ENCODE measurements at regions not wholly inside any gene's neighbourhood (a gene's known extent, or its start where the extent isn't known, plus 50 kb on each side); places are given as distances from the start of the nearest gene placed in this dataset.

DNA sequence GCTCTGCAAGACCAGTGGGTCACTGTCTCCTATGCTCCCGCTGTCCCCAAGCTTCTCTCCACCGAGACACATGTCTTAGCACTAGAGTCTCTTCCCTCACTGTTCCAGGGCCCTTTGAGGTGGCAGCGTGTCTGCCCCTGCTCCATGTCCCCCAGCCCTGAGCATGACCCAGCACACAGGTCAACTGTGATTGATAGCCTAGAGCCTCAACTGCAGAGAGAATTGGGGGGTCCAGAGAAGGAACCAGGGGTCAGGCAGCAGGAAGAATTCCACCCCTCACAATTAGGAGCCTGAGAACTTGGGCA is 54.6 kb upstream of the ODC1 start:
- no TSS peak for BruUV-seq (replicated peaks)
- Histone ChIP-seq H3K4me3 (ENCODE audit: low read depth, low read length) (no peak overlapping the region), H3K4me1 (0 out of 2 replicates have a peak, but pooled peaks cover 6% of the 10 kb centered on the region), H3K36me3 (ENCODE audit: control insufficient read depth, insufficient read depth, low read length) (no peaks in the 10 kb centered on the region), H3K27me3 (replicated peaks; ENCODE audit: control insufficient read depth, insufficient read depth, low read length) (no peaks in the 10 kb centered on the region), H3K9me3 (no peaks in the 10 kb centered on the region)
- POLR2A ChIA-PET, result no interaction called here
- CTCF ChIA-PET, result interaction anchor here (0.8 kb wide), 1 partner anchor 1127 kb away, joined by 9 read pairs; no protein-coding TSS in a partner anchor
- no peak for DNase-seq
- no peaks in the 10 kb centered on the region for H3K4me1 Mint-ChIP-seq (ENCODE audit: low read depth, unreplicated experiment)
- no peak overlapping the region for H3K27ac Mint-ChIP-seq (ENCODE audit: unreplicated experiment)
- intact Hi-C loops (cut with micrococcal nuclease; ENCODE audit: unreplicated experiment), result no loop called here
- no peaks in the 10 kb centered on the region for H3K9me3 Mint-ChIP-seq (ENCODE audit: unreplicated experiment)
- TF ChIP-seq, protein P1, sequence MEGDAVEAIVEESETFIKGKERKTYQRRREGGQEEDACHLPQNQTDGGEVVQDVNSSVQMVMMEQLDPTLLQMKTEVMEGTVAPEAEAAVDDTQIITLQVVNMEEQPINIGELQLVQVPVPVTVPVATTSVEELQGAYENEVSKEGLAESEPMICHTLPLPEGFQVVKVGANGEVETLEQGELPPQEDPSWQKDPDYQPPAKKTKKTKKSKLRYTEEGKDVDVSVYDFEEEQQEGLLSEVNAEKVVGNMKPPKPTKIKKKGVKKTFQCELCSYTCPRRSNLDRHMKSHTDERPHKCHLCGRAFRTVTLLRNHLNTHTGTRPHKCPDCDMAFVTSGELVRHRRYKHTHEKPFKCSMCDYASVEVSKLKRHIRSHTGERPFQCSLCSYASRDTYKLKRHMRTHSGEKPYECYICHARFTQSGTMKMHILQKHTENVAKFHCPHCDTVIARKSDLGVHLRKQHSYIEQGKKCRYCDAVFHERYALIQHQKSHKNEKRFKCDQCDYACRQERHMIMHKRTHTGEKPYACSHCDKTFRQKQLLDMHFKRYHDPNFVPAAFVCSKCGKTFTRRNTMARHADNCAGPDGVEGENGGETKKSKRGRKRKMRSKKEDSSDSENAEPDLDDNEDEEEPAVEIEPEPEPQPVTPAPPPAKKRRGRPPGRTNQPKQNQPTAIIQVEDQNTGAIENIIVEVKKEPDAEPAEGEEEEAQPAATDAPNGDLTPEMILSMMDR (IDR thresholded peaks at IDR 0.05; ENCODE audit: insufficient read depth in 1 of 2, low read depth in 1 of 2, low read length in 1 of 2, severe bottlenecking in 1 of 2, unreplicated experiment in 1 of 2), result no peak
- H3K27me3 Mint-ChIP-seq (ENCODE audit: insufficient read depth, unreplicated experiment), result no peaks in the 10 kb centered on the region
- no peaks in the 10 kb centered on the region for H3K36me3 Mint-ChIP-seq (ENCODE audit: insufficient read depth, unreplicated experiment)
- no peak overlapping the region for H3K4me3 Mint-ChIP-seq (ENCODE audit: unreplicated experiment)

DNA sequence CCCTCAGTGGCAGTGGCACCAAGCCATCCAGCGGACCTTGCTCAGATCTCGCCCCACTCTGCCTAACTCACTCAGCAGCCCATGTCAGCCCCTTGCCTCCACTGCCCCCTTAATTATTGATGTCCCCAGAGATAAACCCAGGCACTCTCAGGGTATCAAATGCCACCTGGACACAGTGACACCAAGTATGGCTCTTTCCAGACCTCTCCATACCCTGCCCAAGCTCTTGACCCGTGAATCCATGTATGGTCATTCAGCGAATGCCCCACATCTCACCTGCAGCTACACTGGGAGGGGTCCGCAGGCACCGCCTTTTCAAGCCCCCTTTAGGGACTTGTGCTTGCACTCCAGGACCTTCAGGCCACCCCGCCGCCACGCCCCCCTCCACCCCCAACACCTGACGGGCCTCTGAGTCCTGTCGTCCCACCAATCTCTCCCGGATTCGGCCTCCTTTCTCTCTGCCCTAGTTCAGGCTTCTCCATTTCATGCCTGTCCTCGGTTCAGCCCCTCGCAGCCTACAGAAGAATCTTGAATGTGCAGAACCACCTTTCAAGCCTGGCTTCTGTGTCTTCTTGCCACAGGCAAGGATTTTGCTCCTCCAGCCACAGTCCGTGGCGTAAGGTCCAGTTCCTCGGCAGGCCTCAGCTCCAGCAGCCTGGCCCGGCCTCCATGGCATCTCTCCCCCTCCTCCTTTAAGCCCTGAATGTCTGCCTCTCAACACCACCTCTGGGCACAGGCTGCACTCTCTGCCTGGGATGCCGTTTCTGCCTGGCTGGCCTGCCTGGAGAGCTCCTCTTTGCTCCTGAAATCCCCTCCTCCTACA is 54.1 kb upstream of the ODC1 start:
- no peak for DNase-seq
- Mint-ChIP-seq H3K4me3 (ENCODE audit: unreplicated experiment) (no peak overlapping the region), H3K9me3 (ENCODE audit: unreplicated experiment) (no peaks in the 10 kb centered on the region), H3K4me1 (ENCODE audit: low read depth, unreplicated experiment) (no peaks in the 10 kb centered on the region), H3K27me3 (ENCODE audit: insufficient read depth, unreplicated experiment) (no peaks in the 10 kb centered on the region), H3K36me3 (ENCODE audit: insufficient read depth, unreplicated experiment) (no peaks in the 10 kb centered on the region), H3K27ac (ENCODE audit: unreplicated experiment) (no peak overlapping the region)
- POLR2A ChIA-PET, result no interaction called here
- TF ChIP-seq, protein P1 (IDR thresholded peaks at IDR 0.05; ENCODE audit: insufficient read depth in 1 of 2, low read depth in 1 of 2, low read length in 1 of 2, severe bottlenecking in 1 of 2, unreplicated experiment in 1 of 2), result no peak
- Histone ChIP-seq H3K36me3 (ENCODE audit: control insufficient read depth, insufficient read depth, low read length) (no peaks in the 10 kb centered on the region), H3K4me3 (ENCODE audit: low read depth, low read length) (no peak overlapping the region), H3K27me3 (replicated peaks; ENCODE audit: control insufficient read depth, insufficient read depth, low read length) (no peaks in the 10 kb centered on the region), H3K4me1 (0 out of 2 replicates have a peak, but pooled peaks cover 9% of the 10 kb centered on the region), H3K9me3 (no peaks in the 10 kb centered on the region)
- CTCF ChIA-PET, result interaction anchor here (0.8 kb wide), 1 partner anchor 1128 kb away, joined by 9 read pairs; no protein-coding TSS in a partner anchor
- BruUV-seq (replicated peaks), result no TSS peak
- intact Hi-C loops (cut with micrococcal nuclease; ENCODE audit: unreplicated experiment), result no loop called here

GRCh38 chr2:10501451-10501961 is 53.4 kb upstream of the ODC1 start:
- DNase-seq, result no peak
- Mint-ChIP-seq H3K4me1 (ENCODE audit: low read depth, unreplicated experiment) (no peaks in the 10 kb centered on the region), H3K4me3 (ENCODE audit: unreplicated experiment) (no peak overlapping the region), H3K9me3 (ENCODE audit: unreplicated experiment) (no peaks in the 10 kb centered on the region), H3K36me3 (ENCODE audit: insufficient read depth, unreplicated experiment) (no peaks in the 10 kb centered on the region), H3K27ac (ENCODE audit: unreplicated experiment) (no peak overlapping the region), H3K27me3 (ENCODE audit: insufficient read depth, unreplicated experiment) (no peaks in the 10 kb centered on the region)
- Histone ChIP-seq H3K36me3 (ENCODE audit: control insufficient read depth, insufficient read depth, low read length) (no peaks in the 10 kb centered on the region), H3K9me3 (no peaks in the 10 kb centered on the region), H3K4me1 (0 out of 2 replicates have a peak, but pooled peaks cover 9% of the 10 kb centered on the region), H3K4me3 (ENCODE audit: low read depth, low read length) (no peak overlapping the region), H3K27me3 (replicated peaks; ENCODE audit: control insufficient read depth, insufficient read depth, low read length) (no peaks in the 10 kb centered on the region)
- CTCF ChIA-PET, result no interaction called here
- POLR2A ChIA-PET, result no interaction called here
- TF ChIP-seq, protein P1 (IDR thresholded peaks at IDR 0.05; ENCODE audit: insufficient read depth in 1 of 2, low read depth in 1 of 2, low read length in 1 of 2, severe bottlenecking in 1 of 2, unreplicated experiment in 1 of 2), result no peak
- intact Hi-C loops (cut with micrococcal nuclease; ENCODE audit: unreplicated experiment), result no loop called here
- BruUV-seq (replicated peaks), result no TSS peak
